GM18909 (cell line): ENCODE measurements at regions not wholly inside any gene's neighbourhood (a gene's known extent, or its start where the extent isn't known, plus 50 kb on each side); places are given as distances from the start of the nearest gene placed in this dataset.

Experiments used
- ATAC-seq: cut with Tn5 transposase; IDR thresholded peaks from one replicate; pipeline ENCODE4 v1.9.1; 2021; ENCODE audit warnings: mild to moderate bottlenecking; ENCODE audit not compliant: unreplicated experiment, poor library complexity

- ATAC-seq: no peak
Observed at GRCh38 chr2:145366341-145366740, 846.4 kb upstream of the ZEB2 start.

- ATAC-seq: no peak
Observed at GRCh38 chr2:145360129-145360790, 840.3 kb upstream of the ZEB2 start.

- no peak for ATAC-seq
Observed at GRCh38 chr2:145359561-145359960, 839.6 kb upstream of the ZEB2 start.

- ATAC-seq: no peak
Observed at GRCh38 chr2:145356056-145356455, 836.1 kb upstream of the ZEB2 start.

- no peak for ATAC-seq
Observed at GRCh38 chr2:145352484-145352883, 832.6 kb upstream of the ZEB2 start.

GRCh38 chr2:145351864-145352425, 832.0 kb upstream of the ZEB2 start:
- no peak for ATAC-seq

GRCh38 chr2:145350011-145350410, 830.1 kb upstream of the ZEB2 start:
- ATAC-seq: no peak

- no peak for ATAC-seq
Observed at GRCh38 chr2:145344076-145344724, 824.3 kb upstream of the ZEB2 start.

- ATAC-seq: no peak
Observed at GRCh38 chr2:145343287-145343686, 823.4 kb upstream of the ZEB2 start.

- no peak for ATAC-seq
Observed at GRCh38 chr2:145341536-145341935, 821.6 kb upstream of the ZEB2 start.

GRCh38 chr2:145339646-145340045, 819.7 kb upstream of the ZEB2 start:
- no peak for ATAC-seq

GRCh38 chr2:145332210-145332898, 812.4 kb upstream of the ZEB2 start:
- no peak for ATAC-seq

- ATAC-seq: no peak
Observed at GRCh38 chr2:145329971-145330370, 810.1 kb upstream of the ZEB2 start.

- ATAC-seq: no peak
Observed at GRCh38 chr2:145325485-145325884, 805.6 kb upstream of the ZEB2 start.

- ATAC-seq: no peak
Observed at GRCh38 chr2:145324748-145325147, 804.8 kb upstream of the ZEB2 start.

- ATAC-seq: no peak
Observed at GRCh38 chr2:145323512-145323911, 803.6 kb upstream of the ZEB2 start.

GRCh38 chr2:145321344-145321743, 801.4 kb upstream of the ZEB2 start:
- peak; percentile 82 for ATAC-seq

- no peak for ATAC-seq
Observed at GRCh38 chr2:145316496-145316895, 796.6 kb upstream of the ZEB2 start.

GRCh38 chr2:145315053-145315452, 795.1 kb upstream of the ZEB2 start:
- ATAC-seq: no peak

- ATAC-seq: no peak
Observed at GRCh38 chr2:145314119-145314633, 794.3 kb upstream of the ZEB2 start.

GRCh38 chr2:145305889-145306288, 786.0 kb upstream of the ZEB2 start:
- no peak for ATAC-seq
